GM12892 (cell line): ENCODE measurements at regions not wholly inside any gene's neighbourhood (a gene's known extent, or its start where the extent isn't known, plus 50 kb on each side); places are given as distances from the start of the nearest gene placed in this dataset.

ENCODE experiments used
- DNase-seq: peaks from one replicate; pipeline ENCODE4 v3.0.0; 2011; ENCODE audit not compliant: insufficient read length
- FAIRE-seq: peaks from 2 replicates; lab custom pipeline; 2011; peaks lifted over from hg19 to GRCh38; lab: Jason Lieb, UNC
- POLR2A ChIP-seq: IDR thresholded peaks from 2 replicates; pipeline ENCODE4 v1.6.1; 2011; ENCODE audit warnings: low read depth, low read length, control low read depth
- POLR2AphosphoS5 ChIP-seq: IDR thresholded peaks from 2 replicates; pipeline ENCODE4 v1.6.1; 2011; ENCODE audit warnings: low read depth, low read length, control low read depth
- TAF1 ChIP-seq: IDR thresholded peaks from 2 replicates; pipeline ENCODE4 v1.6.1; 2011; ENCODE audit warnings: low read depth, mild to moderate bottlenecking, control low read depth, low read length, borderline replicate concordance

GRCh38 chr13:53490752-53491151, 462.1 kb downstream of the OLFM4 start:
- FAIRE-seq = no peak
- no peak for DNase-seq
- no peak for TF ChIP-seq POLR2AphosphoS5
- TF ChIP-seq POLR2A = no peak
- no peak for TF ChIP-seq TAF1

GRCh38 chr13:53494406-53494805, 465.8 kb downstream of the OLFM4 start:
- TF ChIP-seq POLR2AphosphoS5 (no peak), POLR2A (no peak), TAF1 (no peak)
- DNase-seq (no peak), FAIRE-seq (no peak)

DNA sequence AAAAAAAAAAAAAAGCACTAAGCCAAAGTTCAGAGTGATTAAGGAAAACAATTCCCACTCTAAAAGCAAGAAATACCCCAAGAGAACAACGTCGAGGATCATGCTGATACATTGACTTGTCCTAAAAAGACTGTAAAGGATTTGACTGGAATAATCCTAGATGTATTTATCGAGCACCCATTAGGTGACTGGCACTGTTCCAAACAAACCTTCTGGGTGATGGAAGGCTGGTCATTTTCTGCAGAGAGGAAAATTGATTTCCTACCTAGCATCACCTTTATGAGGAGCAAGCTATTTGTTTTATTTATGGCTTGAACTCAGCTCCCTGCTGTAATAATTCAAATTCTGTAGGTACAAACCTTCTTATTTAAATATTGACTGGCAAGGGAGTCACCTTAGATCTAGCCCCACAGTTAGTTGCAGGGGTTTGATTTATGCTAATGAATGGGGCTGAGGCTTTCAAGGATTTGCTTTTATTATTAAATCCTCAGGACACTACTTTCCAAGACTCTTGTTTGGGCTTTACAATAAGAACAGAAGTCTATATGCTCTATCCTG, 471.0 kb downstream of the OLFM4 start:
- FAIRE-seq (no peak), DNase-seq (no peak)
- TF ChIP-seq POLR2AphosphoS5 = no peak
- TF ChIP-seq POLR2A = no peak
- no peak for TF ChIP-seq TAF1

GRCh38 chr13:53501387-53501786, 472.8 kb downstream of the OLFM4 start:
- DNase-seq (no peak), FAIRE-seq (no peak)
- no peak for TF ChIP-seq POLR2A

DNA sequence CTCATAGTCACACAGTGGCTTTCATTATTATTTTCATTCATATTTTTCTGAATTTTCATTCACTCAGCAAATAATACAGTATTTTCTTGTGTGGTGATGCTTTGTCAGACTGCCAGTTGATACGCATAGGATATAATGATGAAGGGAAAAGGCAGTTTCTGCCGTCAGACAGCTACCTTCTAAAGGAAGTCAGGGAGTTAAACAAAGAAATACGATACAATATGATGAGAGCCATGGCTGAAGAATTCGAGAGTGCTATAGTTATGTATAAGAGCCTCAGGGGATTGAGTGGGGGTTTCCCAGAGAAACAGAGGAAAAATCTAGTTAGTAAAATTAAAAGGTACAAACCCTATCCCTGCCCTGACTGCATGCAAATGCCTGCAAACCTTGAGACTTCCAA, 479.1 kb downstream of the OLFM4 start:
- FAIRE-seq = no peak
- TF ChIP-seq POLR2A (no peak), TAF1 (no peak), POLR2AphosphoS5 (no peak)
- no peak for DNase-seq

- TF ChIP-seq POLR2A (no peak), TAF1 (no peak), POLR2AphosphoS5 (no peak)
- no peak for DNase-seq
- no peak for FAIRE-seq
These were observed 484.0 kb downstream of the OLFM4 start for GRCh38 chr13:53512635-53513034.

- no peak for DNase-seq
- no peak for FAIRE-seq
- no peak for TF ChIP-seq POLR2A
- TF ChIP-seq TAF1 = no peak
- TF ChIP-seq POLR2AphosphoS5 = no peak
These were observed 484.6 kb downstream of the OLFM4 start for GRCh38 chr13:53513226-53513625.

- DNase-seq (no peak), FAIRE-seq (no peak)
- no peak for TF ChIP-seq POLR2A
- TF ChIP-seq TAF1 = no peak
- no peak for TF ChIP-seq POLR2AphosphoS5
These were observed 491.5 kb downstream of the OLFM4 start for GRCh38 chr13:53520132-53520531.

DNA sequence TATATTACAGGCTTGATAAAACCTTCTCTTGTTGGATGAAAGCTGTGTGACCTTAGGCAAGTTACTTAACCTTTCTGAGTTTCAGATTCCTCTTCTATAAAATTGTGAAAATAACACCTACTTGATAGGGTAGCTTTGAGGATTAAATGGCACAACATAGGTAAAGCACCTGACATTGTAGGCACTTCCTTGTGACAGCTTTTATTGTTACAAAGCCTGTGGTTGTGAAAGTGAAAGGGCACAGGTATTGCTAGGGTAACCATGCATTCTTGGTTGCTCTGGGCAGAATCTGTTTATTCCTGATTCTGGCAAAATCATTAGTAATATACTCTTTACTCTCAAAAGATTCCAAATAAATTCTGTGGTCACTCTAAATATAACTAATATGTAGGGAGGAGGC, 493.4 kb downstream of the OLFM4 start:
- FAIRE-seq (no peak), DNase-seq (no peak)
- TF ChIP-seq TAF1 (no peak), POLR2AphosphoS5 (no peak), POLR2A (no peak)

- DNase-seq = no peak
- no peak for TF ChIP-seq POLR2A
- TF ChIP-seq POLR2AphosphoS5 = no peak
- no peak for TF ChIP-seq TAF1
- no peak for FAIRE-seq
These were observed 509.0 kb downstream of the OLFM4 start for GRCh38 chr13:53537586-53537985.

DNA sequence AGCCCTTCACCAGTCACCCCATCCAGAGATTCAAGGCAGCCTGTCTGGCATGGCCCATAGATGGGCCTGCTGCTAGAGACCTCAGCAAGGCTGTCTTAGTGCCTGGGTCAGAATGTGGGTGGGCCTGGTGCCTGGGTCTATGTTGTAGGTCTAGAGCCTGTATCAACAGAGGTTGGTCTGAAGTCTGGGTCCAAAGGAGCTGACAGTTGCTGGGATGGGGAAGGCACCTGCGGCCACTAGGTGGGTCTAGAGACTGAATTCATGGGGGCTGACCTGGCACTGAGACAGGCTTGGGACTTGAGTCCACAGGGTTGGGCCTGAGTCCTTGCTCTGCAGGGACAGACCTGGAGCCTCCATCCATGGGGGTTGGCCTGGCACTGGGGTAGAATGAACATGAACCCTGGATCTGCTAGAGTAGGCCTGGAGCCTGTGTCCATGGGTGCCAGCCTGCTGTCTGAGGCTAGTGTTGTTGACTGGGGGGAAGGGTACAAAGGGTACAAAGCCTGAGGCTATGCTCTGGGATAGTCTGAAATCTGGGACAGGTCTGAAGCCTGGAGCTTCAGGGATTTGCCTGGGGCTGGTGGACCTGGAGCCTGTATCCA, 516.8 kb downstream of the OLFM4 start:
- no peak for FAIRE-seq
- TF ChIP-seq POLR2A (no peak), POLR2AphosphoS5 (no peak), TAF1 (no peak)
- no peak for DNase-seq

- FAIRE-seq (no peak), DNase-seq (no peak)
- no peak for TF ChIP-seq TAF1
- no peak for TF ChIP-seq POLR2A
- no peak for TF ChIP-seq POLR2AphosphoS5
These were observed 531.9 kb downstream of the OLFM4 start for GRCh38 chr13:53560556-53560955.
